ENCODE measurements at regions not wholly inside any gene's neighbourhood (a gene's known extent, or its start where the extent isn't known, plus 50 kb on each side); places are given as distances from the start of the nearest gene placed in this dataset.

DNA sequence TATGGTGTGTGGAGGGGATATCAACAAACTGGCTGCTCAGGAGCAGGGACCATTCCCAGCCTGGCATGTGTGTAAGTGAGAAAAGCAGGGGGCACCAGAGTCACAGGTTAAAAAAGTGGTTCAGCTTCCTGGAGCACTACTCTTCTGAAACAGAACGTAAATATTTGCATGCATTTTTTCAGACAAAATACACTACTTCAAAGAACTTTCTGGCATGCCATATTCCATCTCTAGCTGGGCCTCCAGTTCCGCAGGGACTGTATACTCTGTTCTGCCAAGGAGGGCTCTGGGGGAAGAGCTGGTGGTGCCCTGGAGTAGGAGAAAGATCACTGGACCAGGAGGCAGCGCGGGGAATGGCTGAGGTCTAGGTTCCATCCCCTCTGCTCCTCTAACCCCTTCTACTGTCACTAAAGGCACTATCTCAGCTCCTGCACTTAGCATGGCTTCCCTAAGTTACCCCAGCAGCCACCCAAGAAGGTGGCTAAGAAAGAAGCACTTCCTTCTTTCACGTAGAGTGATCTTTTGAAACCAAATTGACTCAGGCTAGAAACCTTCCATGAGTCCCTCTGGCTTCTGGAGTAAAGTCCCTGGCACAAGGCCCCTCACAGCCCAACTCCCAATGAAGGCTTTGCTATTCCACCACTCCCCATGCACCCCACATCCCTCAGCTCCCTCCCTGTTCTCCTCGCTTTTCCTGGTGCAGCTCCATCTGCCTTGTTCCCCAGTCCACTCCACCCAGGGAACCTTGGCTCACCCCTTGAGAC, 57.6 kb upstream of the CABLES1 start:
- peak; percentile 10 to 59 (median 20) for DNase-seq

DNA sequence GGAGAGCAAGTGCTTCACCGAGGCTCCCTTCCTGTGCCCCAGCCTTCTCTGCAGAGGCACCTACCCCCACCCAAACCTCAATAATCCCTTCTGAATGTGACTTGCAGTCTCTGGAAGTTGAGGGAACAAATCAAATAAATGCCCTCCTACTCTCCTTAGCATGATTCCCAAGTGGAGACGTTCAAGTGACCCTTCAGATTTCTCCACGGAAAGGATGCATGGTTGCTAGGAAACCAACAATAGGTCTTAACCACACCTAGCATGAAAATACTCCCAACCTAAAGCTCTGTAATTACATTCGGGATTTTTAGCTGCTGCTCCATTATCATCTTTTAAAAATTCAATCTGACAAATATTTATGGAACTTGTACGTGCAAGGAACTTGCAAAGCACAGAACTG, 50.2 kb upstream of the CABLES1 start:
- peak; percentile 50 to 96 (median 86) for DNase-seq

All from NCI-H1417 (cell line).